Ecto neural progenitor cell (in vitro differentiated cells): ENCODE measurements at regions not wholly inside any gene's neighbourhood (a gene's known extent, or its start where the extent isn't known, plus 50 kb on each side); places are given as distances from the start of the nearest gene placed in this dataset.

Source experiments
- DNase-seq: peaks from one replicate; pipeline ENCODE4 v3.0.0-alpha.2; 2018; ENCODE audit warnings: low spot score

DNA sequence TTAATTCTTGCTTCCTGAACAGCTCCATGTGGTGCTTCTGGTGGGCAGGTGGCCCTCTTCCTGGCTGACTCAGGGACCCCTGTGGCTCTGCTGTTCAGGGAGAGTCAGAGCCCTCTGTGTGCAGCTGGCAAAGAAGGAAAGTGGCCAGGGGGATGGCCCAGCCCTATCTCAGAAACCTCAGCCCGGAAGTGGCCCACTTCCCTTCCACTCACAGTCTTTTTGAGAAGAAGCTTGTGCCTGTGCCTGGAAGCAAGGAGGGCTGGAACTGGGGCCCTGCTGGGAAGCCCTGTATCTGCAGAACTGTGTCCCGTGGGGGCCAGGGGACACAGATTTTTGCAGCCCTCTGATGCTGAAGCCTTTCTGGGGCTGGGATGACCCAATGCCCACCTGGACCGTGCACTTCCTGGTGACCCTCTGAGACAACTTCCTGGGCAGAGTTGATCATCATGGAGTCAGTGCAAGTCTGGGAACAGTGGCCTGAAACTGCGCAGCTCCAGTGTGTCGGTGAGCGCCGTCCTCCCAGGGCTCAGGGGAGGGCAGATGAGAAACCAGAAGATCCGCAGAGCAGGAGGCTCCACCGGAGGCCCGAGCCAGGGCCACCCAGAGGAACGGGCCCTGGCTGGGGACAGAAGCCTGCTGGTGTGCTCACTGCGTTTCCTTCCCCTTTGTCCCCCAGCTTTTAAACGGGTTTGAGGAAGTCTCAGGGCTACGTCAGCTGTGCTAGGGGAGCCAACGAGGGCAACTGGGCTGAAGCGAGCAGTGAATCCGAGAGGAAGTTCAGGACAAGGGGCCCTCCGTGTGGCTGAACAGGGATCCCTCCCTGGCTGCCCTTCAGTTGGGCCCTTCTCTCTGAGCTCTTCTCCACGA, 217.4 kb upstream of the RTL1 start:
- peak; percentile 38 for DNase-seq

DNA sequence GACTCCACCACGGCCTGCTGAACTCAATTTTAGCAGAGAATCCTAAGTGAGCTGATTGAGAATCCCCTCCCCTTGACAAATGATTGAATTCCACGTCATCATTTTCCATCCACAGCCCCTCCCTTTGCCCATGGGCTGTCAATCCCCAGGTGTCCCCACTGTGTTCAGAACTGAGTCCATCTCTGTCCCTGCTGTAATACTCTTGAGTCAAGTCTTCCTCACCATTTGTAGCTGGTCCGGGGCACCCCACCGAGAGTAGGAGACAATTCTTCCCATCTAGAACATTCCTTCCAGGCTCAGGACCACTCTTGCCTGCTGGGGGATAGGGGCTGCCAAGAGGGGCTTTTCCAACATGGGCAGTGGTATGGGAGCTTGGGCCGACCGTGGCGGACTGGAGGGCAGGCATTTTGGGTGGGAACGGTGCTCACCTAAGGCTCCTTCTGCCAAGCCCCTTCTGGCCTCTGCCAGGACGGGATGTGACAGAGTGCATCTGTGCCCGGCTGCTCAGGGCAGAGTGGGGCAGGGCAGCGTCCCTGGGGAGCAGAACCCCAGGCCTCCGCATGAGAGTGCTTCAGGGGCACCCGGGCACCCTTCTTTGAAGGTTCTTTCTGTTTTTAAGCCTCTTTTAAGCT, 218.1 kb upstream of the RTL1 start:
- DNase-seq, result peak; percentile 33

DNA sequence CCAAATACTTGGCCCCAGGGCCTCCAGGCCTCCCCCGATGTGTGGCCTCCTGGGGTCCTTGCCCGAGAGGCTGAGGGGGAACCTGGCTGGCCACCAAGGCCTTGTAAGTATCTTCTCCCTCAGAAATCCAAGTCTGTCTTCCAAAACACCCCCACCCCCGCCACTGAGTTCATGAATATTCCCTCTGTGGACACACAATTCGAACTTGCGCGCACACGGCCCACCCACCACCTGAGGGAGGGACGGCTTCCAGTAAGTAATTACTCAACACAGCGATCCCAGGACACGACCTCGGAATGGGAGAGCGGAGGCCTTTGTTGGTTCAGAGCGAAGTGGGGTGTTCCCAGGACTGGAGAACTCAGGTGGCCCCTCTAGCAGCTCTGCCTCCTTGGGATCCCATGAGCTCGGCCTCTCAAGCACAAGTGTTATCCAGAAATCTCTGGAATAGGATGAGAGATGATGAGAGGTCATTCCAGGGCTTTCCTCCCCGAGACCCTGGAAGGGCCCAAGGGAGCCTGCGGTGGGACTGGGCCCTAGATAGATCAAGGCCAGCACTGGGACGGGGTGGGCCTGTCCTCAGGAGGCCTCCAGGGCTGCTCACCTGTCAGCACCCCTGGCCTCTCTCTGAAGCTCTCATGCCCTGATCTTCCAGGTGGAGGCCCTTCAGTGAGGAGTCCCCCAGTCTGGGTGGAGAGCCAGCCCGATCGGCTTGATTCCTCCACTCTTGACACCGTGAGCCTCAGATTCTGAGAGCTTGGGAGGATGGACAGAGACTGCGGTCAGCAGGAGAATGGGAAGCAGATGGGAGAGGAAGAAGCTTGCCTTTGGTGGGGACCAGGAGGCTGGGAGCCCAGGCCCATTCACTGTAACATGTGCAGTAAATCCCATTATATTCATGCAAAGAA, 219.0 kb upstream of the RTL1 start:
- DNase-seq, result peak; percentile 35

DNA sequence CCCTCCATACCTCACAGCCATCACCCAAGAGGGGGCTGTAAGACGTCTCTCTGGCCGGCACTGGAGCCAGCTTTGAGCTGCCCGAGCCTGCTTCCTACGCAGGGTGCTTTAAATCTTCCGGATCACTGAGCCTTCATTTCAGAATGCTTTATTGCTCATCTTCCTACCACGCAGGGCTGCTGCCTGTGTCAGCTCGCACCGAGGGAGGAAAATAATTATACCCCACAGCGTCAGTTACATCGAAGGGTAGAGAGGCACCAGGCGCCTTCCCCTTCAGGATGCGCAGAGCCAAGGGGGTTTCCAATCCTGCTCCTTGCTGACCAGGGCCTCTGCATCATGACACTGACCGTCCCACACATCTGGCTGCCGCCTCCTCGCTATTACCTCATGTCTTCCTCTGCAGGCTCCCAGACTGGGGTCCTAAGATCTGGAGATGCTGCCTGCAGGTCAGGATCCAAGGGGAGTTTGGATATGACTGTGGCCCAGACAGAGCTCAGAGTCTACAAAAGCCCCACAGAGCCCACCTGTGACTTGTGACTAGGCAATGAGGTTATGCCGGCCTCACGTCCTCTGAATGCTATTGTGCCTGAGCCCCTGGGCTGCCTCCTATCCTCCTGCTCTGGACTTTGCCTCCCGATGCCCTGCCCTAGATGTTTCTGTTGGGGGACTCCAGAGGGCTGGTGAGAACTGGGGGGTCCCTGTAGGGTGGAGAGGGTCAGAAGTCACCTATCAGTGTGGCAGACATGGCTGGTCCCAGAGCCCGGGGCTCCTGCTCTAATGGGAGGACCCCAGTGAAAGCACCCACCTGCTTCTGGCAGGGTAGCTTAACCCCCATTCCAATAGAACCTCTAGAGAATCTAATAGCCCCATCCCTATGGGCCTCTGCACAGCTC, 220.3 kb upstream of the RTL1 start:
- DNase-seq, result peak; percentile 35

DNA sequence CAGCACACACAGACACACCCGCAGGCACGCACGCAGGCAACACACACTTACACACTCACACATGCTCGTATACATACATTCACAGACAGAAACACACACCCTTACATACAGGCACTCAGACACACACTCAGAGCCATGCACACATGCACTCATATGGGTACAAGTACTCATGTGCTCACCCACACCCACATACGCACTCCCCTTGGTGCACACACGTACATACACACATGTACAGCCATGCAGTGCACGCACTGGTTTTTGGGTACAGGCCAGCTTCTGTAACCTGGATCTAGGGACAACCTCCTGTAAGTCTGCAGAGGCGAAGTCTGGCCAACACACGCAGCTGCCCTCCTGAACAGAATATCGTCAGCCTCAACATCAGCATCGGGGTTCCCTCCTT, 221.3 kb upstream of the RTL1 start:
- peak; percentile 32 for DNase-seq

DNA sequence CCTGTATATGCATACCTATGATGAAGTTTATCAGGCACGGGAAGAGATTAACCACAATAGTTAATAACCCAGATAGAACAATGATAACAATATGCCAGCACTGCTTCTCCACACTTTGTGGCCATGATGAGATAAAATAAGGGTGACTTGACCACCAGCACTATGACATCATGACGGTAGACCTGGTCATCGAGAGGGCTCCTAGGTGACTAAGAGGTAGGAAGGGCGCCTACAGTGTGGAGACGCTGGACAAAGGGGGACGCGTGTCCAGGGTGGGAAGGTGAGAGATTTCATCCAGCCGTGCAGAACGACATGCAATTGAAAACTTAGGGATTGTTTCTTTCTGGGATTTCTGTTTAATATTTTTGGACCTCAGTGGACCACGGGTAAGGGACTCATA, 221.8 kb upstream of the RTL1 start:
- DNase-seq, result no peak

DNA sequence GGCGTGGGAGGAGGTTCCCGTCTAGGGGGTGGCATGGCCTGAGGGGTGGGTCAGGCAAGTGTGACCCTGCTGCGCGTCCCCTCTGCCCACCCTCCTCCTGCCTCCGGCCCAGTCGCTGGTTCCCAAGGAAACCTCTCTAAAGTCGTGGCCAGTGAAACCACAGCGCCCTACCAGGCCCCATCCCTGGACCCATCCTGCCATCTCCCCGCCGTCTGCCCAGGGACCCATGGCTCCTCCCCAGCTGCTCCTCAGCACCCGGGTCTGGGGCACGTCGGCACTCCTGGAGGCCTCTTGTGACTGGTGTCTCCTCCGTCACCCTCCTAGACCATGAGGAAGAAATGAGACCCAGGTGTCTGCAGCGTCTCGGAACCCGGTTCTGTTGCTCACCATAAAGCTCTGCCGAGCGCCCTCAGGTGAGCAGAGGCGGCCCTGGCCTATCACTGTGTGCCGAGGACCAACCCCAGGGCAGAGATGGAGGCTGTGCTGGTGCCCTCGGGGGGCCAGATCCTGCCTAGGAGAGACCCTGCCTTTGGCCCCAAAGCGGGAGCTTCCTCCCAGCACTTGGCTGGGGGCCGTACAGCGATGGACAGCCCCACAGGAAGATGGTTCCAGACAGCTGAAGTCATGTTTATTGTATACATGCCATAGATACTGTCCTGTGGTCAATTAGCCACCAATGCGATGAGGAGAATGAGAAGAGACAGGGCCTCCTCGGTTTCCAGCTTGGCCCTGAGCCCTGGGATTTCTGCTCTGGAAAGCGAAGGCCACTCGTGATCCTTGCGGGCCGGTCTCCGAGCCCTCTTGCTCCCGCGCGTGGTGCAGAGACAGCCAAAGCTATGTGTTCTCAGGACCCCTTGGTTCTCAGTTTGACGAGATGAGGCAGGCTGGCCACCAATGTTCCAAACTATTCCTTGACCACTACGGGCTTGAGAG, 222.5 kb upstream of the RTL1 start:
- peak; percentile 26 for DNase-seq

DNA sequence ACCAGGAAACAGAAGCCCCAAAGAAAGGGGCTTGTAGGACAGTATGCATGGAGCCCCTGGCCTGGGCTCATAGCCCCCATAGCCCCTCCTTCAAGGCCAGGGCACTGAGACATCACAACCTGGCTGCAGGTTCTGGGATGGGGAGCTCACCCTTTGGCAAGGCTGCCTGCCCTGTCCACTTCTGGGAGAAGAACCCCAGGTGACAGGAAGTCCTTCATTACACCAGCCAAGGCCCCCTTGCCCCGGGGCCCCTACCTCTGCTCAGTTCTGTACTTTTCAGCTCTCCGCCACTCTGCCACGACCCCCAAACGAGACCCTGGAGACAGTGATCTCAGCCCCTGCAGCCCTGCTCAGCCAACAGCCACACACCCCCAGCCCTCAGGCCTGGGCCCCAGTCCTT, 223.2 kb upstream of the RTL1 start:
- peak; percentile 32 for DNase-seq

DNA sequence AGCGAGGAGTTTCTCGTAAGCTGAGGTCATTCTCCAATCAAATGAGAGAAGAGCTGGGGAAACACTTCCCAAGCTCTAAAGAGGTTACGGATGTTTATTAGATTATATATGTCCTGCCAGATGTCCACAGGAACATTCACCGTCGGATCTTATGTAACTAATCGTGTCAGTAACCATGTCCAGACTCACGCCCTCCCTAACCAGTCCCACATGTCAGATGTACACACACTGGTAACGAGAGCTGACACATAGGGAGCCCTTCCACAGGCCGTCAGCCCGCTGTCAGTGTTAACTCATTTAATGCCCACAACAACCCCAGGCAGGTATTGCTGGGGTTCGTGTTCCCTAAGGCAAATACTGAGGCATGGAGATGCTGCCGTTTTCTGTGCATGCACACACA, 223.7 kb upstream of the RTL1 start:
- DNase-seq, result no peak

DNA sequence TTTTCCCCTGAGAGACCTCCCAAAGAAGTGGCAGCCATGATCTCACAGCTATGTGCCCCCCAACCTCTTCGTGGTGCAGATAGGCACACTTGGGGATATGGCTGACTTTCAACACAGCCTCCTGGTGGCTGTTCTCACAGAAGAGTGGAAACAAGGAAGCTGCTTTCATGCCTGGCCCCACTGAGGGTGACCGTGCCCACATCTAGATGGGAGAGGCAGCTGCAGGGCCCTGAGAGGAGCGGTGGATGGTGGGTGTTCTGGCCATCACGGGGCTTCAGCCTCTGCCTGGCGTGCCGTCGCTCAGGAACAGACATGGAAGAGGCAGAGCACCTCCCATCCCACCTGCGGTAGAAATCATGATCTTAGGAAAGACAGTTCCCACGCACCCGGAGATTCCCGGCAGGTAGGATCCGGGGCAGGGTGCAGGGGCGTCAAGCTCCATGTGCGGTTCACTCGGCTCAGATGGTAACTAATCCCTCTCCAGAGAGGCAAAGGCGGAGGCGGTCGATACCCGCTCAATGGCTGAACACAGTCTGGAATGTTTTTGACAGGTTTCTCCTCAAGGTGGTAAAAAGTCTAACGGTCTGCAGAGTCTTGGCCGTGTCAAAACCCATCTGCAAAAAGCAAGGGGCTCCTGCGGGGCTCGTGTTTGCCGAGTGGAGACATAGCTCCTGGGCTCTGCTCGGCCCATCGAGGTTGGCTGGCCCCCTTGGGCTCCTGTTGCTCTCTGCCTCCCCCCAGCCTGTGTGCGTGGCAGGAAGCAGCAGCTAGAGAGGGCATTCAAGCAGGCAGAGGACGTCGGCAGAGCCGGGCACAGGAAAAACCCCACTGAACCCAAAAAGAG, 225.2 kb upstream of the RTL1 start:
- DNase-seq, result peak; percentile 38

DNA sequence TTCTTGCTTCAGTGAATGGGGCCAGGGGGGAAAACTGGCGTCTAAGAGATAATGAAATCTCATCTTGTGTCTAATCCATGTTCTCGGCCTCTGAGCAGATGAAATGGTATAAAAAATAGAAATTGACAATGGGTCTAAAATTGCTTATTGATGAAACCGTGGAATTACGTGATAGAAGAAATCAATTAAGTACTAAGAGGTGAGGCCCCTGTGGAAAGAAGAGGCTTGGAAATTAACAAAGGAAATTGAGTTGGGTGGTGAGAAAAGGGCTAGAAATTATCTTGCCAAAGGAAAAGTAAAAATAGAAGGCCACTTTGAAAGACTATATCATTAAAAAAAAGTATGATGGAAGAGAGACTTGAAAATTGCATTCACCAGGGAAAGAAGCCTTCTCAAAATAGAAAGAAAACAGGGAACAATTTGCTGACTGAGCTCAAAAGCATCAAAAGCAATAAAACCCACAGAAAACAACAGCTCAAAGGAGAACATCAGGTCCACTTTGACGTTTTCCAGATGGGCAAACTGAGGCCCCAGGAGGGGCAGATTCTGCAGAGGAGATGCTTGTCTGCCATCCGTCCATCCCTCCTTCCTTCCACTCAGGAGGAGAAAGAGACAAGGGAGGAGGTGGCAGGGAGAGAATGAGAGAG, 226.1 kb upstream of the RTL1 start:
- no peak for DNase-seq

DNA sequence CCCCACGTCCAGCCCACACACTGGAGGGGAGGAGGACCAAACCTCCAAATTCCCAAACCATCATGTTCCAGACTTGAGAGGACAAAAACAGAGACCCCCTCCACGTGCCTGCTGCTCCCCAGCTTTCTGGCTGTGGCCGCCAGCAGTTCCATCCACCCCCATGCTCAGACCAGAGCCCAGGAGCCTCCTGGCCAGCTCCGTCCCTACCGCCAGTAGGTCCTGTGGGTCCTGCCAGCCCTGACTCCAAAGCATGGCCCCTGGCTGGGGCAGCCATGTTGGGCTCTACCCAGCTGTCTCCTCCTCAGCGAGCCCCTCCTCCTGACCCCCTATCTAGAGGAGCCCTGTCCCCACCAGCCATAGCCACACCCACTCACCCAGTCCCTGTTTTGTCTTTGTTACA, 227.3 kb upstream of the RTL1 start:
- DNase-seq, result peak; percentile 37

DNA sequence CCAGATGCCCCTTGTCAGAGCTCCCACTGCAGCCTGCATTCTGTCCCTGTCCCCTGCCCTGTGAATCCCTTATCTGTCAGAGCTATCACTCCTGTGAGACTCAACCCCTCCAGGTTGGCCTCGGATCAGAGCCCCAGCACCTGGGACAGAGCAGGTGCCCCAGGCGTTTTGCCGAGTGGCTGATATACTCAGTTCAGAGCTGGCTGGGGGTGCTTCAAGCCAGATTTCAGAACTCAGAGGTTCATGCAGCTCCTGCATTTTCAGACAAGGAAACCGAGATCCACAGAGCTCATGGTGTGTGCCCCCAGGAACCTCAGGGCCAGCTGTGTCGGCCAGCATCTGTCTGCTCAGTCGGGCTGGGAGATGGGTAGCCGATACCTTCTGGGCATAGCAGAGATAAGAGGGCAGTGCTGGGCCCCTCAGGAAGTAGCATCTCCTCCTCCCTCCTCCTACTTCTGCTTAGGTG, 228.0 kb upstream of the RTL1 start:
- peak; percentile 42 for DNase-seq

DNA sequence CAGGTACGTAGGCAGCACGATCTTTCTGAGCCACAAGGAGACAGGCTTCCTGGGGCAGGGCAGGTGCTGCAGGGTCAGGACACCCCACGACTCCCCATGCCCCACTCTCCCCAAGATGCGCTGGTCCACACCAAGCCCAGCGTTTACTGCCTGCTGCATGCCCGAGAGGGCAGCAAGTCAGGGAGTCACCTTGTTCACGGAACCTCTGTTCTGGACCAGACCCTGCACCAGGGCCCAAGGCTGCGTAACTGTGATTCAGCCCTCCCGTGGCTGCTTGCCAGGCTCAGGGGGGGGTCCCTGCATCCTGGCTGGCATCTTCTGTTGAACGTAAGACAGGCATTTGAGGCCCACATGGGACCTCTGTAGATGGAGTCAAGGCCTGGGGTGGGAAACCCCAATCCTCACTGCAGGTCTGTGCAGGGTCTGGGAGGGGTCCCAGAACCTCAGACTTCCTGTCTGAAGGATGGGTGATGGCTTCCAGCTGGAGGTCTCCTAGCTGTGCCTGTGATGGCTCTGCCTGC, 228.6 kb upstream of the RTL1 start:
- DNase-seq, result peak; percentile 36

DNA sequence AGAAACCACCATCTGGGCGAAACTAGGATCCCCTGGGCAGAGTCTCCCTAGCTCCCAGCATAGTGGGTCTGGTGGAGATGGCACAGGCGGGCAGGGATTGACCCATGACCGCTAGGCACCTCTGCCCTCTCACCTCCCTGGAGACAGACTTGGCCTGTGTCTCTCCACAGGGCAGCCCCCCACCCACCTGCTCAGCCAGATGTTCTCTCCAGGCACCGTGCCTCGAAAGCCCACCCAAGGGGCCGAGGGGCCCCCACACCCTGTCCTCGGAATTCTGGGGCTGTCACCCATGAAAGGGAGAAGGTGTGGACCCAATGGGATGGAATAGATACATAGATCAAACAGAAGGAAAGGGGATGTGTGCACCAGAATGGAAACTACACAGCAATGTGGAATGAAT, 229.1 kb upstream of the RTL1 start:
- peak; percentile 31 for DNase-seq

DNA sequence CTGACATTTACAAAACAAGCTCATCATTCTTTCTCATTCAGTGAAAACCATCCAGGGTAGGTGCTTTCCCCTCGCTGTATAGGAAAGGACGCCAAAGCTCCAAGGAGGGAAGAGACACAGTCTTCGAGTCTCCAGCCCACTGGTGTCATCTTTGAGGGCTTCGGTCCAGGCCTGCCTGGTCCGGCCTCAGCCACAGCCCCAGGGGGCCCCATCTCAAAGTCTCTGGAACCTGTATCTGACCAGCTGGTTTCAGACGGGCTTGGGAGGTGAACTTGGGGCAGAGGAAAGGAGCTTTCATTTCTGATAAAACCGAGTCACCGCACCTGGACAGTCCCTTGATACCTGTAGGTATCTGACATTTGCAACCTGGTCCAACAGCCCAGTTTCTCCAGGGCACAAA, 229.5 kb upstream of the RTL1 start:
- peak; percentile 28 for DNase-seq

DNA sequence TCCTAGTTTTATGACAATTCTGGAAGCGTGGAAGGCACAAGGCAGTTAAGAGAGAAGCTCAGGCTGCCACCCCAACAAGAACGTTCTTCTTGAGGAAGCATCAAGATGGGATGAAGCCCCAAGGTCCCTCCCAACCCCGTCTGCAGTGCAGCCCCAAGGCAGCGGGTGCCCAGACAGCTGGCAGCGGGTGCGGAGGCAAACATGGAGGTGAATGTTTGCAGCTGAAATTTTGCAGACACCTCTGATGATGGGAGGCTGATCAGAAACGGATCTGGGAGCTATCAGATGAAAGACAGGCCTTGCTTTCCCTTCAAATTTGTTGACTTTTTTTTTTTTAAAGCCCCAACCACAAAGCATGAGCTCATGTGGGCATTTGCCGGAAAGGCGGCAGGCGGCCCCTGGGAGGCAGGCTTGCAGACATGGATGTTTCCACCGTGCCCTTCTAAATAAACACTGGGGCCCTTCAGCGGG, 230.7 kb upstream of the RTL1 start:
- DNase-seq, result peak; percentile 41

DNA sequence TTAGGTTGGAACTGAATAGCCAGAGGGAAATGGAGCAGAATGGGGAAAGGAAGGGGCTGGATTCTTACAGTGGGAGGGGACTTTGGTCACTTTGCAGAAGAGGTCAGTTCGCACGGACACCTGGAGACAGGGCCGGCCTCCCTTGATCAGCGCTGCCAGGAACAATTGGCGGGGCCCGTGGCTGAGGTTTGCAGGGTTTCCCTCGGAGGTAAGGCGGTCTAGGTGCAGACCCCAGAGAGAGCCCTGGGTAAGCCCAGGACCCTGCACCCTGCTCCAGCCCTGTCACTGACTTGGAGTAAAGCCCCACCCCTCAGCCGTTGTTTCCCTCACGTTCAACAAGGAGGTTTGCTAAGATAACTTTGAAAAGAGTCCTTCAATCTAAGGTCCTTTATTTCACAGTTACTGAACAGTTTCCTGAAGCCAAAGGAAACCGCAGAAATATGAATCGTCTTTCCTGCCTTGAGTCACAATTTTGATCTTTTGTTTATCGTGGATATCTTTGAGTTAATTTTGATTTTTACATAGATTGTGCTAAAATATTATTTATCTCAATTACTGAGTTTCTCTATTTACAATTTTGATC, 231.4 kb upstream of the RTL1 start:
- peak; percentile 37 for DNase-seq
